ENCODE measurements at regions not wholly inside any gene's neighbourhood (a gene's known extent, or its start where the extent isn't known, plus 50 kb on each side); places are given as distances from the start of the nearest gene placed in this dataset.

DNA sequence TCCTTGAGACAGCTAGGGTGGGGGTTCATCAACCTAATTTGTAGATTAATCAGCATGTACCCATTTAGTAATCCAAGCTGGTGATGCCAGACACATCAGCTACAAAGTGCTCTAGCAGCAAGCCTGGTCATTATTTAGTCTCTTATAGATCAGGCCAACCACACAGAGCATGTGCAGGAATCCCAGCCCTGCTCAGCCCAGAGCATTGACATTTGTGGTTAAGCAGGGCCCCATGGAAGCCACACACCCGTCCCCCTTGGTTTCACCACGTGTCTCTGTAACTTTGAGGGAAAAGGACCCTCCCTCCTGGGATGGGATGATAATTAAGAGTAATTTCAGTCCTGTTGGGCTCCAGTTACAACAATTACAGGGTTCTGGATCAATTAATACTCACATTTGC lies 268.8 kb upstream of the RPL38 start:
- peaks cover 2% of the 10 kb centered on the region for H3K4me1 Mint-ChIP-seq (ENCODE audit: low read depth)
- H3K9me3 Mint-ChIP-seq: no peaks in the 10 kb centered on the region
- peaks cover 20% of the 10 kb centered on the region for H3K27me3 Mint-ChIP-seq
- no peaks in the 10 kb centered on the region for H3K36me3 ChIP-seq (ENCODE audit: insufficient read depth, low read length)
- TF ChIP-seq, protein P1, sequence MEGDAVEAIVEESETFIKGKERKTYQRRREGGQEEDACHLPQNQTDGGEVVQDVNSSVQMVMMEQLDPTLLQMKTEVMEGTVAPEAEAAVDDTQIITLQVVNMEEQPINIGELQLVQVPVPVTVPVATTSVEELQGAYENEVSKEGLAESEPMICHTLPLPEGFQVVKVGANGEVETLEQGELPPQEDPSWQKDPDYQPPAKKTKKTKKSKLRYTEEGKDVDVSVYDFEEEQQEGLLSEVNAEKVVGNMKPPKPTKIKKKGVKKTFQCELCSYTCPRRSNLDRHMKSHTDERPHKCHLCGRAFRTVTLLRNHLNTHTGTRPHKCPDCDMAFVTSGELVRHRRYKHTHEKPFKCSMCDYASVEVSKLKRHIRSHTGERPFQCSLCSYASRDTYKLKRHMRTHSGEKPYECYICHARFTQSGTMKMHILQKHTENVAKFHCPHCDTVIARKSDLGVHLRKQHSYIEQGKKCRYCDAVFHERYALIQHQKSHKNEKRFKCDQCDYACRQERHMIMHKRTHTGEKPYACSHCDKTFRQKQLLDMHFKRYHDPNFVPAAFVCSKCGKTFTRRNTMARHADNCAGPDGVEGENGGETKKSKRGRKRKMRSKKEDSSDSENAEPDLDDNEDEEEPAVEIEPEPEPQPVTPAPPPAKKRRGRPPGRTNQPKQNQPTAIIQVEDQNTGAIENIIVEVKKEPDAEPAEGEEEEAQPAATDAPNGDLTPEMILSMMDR (IDR thresholded peaks at IDR 0.05): no peak
- H3K27ac Mint-ChIP-seq: no peak overlapping the region
- ChIA-PET POLR2A (no interaction called here), CTCF (no interaction called here)
- no peaks in the 10 kb centered on the region for H3K36me3 Mint-ChIP-seq (ENCODE audit: low read depth)
- no peaks in the 10 kb centered on the region for H3K4me1 ChIP-seq (ENCODE audit: insufficient read depth, low read length)
- H3K4me3 ChIP-seq (ENCODE audit: low read length): no peak overlapping the region
- no peaks in the 10 kb centered on the region for H3K27me3 ChIP-seq (ENCODE audit: control insufficient read depth in 1 of 2, insufficient read depth in 2 of 2, low read length in 2 of 2)
- no peak overlapping the region for H3K4me3 Mint-ChIP-seq
- no peak overlapping the region for H3K27ac ChIP-seq (ENCODE audit: low read depth in 1 of 2, low read length in 2 of 2)
- intact Hi-C loops (cut with DNase I, micrococcal nuclease): no loop called here
- ATAC-seq (ENCODE audit: poor library complexity) (no peak), DNase-seq (no peak)
- no peaks in the 10 kb centered on the region for H3K9me3 ChIP-seq (ENCODE audit: control insufficient read depth in 1 of 2, insufficient read depth in 1 of 2, low read length in 2 of 2)

DNA sequence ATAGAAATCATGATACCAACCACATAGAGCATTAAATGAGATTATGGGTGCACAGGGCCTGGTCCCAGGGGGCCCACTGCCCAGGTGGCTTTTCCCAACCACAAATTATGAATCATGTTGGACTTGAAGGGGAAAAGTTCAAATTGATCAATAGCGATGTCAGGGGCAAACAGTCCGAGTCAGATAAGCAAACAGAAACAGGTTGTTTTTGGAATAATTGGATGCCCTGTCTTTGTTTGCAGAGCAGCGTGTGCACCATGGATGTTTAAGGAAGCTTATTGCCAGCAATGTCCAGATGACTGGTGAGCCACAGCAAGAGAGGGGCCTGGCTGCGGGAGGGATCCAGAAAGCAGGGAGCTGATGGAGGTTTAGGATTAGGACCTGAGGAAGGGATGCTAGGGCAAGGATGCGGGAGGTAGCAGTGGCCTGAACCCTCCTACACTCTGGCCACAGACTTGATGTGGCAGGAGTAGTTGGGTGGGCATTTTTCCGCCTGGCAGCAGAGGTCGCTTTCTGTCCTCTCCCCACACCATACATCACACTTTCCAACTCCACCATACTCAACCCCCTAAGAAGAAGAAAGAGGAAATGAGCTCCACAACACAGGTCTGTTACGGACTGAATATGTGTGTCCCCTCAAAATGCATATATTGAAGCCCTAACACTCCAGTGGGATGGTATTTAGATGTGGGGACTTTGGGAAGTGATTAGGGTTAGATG lies 266.4 kb upstream of the RPL38 start:
- no peak overlapping the region for H3K4me3 ChIP-seq (ENCODE audit: low read length)
- TF ChIP-seq, protein P1 (IDR thresholded peaks at IDR 0.05): no peak
- ATAC-seq (ENCODE audit: poor library complexity) (no peak), DNase-seq (no peak)
- H3K27ac Mint-ChIP-seq: no peak overlapping the region
- H3K27ac ChIP-seq (ENCODE audit: low read depth in 1 of 2, low read length in 2 of 2): no peak overlapping the region
- CTCF ChIA-PET: no interaction called here
- no peaks in the 10 kb centered on the region for H3K36me3 ChIP-seq (ENCODE audit: insufficient read depth, low read length)
- intact Hi-C loops (cut with DNase I, micrococcal nuclease): no loop called here
- POLR2A ChIA-PET: no interaction called here
- no peaks in the 10 kb centered on the region for H3K4me1 Mint-ChIP-seq (ENCODE audit: low read depth)
- no peaks in the 10 kb centered on the region for H3K9me3 Mint-ChIP-seq
- H3K27me3 Mint-ChIP-seq: peaks cover 20% of the 10 kb centered on the region
- no peaks in the 10 kb centered on the region for H3K36me3 Mint-ChIP-seq (ENCODE audit: low read depth)
- H3K4me3 Mint-ChIP-seq: no peak overlapping the region
- H3K9me3 ChIP-seq (ENCODE audit: control insufficient read depth in 1 of 2, insufficient read depth in 1 of 2, low read length in 2 of 2): no peaks in the 10 kb centered on the region
- no peaks in the 10 kb centered on the region for H3K4me1 ChIP-seq (ENCODE audit: insufficient read depth, low read length)
- peaks cover 0 to 2% of the 10 kb centered on the region in 2 experiments for H3K27me3 ChIP-seq (ENCODE audit: control insufficient read depth in 1 of 2, insufficient read depth in 2 of 2, low read length in 2 of 2)

DNA sequence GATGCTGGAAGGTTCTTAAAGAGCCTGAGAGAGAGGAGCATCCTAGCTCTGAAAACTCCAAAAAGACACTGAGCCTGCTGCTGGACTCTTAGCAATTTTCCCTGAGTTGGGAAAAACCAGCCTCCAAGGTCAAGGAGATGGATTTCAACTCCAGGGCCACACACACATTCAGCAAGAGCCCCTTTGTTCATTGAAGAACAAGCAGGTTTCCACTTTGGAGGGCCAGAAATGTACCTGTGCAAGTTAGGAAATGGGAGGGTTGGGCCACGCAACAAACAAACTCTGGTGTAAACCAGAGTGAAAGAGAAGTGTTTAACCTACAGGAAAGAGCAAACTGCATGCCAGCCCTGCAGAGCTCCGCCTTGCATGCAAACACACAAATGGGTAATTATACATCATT lies 264.8 kb upstream of the RPL38 start:
- no peak overlapping the region for H3K27ac Mint-ChIP-seq
- no peak for ATAC-seq (ENCODE audit: poor library complexity)
- Histone ChIP-seq H3K27ac (ENCODE audit: low read depth in 1 of 2, low read length in 2 of 2) (no peak overlapping the region), H3K4me3 (ENCODE audit: low read length) (no peak overlapping the region), H3K9me3 (ENCODE audit: control insufficient read depth in 1 of 2, insufficient read depth in 1 of 2, low read length in 2 of 2) (no peaks in the 10 kb centered on the region), H3K4me1 (ENCODE audit: insufficient read depth, low read length) (no peaks in the 10 kb centered on the region), H3K27me3 (ENCODE audit: control insufficient read depth in 1 of 2, insufficient read depth in 2 of 2, low read length in 2 of 2) (peaks cover 0 to 2% of the 10 kb centered on the region in 2 experiments), H3K36me3 (ENCODE audit: insufficient read depth, low read length) (no peaks in the 10 kb centered on the region)
- no peak overlapping the region for H3K4me3 Mint-ChIP-seq
- H3K27me3 Mint-ChIP-seq: peaks cover 15% of the 10 kb centered on the region
- TF ChIP-seq, protein P1 (IDR thresholded peaks at IDR 0.05): no peak
- POLR2A ChIA-PET: no interaction called here
- no peak for DNase-seq
- H3K36me3 Mint-ChIP-seq (ENCODE audit: low read depth): no peaks in the 10 kb centered on the region
- intact Hi-C loops (cut with DNase I, micrococcal nuclease): no loop called here
- H3K9me3 Mint-ChIP-seq: no peaks in the 10 kb centered on the region
- no peaks in the 10 kb centered on the region for H3K4me1 Mint-ChIP-seq (ENCODE audit: low read depth)
- CTCF ChIA-PET: no interaction called here

All from CD4-positive, alpha-beta T cell (primary cell).